HG02938 (cell line): ENCODE measurements at regions not wholly inside any gene's neighbourhood (a gene's known extent, or its start where the extent isn't known, plus 50 kb on each side); places are given as distances from the start of the nearest gene placed in this dataset.

Experiments used
- ATAC-seq: cut with Tn5 transposase; IDR thresholded peaks from one replicate; pipeline ENCODE4 v1.9.1; 2021; ENCODE audit warnings: mild to moderate bottlenecking, moderate library complexity; ENCODE audit not compliant: unreplicated experiment

- no peak for ATAC-seq
Observed at GRCh38 chr4:123904882-123905281, 508.3 kb downstream of the SPRY1 start.

GRCh38 chr4:123913598-123913997 is 517.0 kb downstream of the SPRY1 start:
- ATAC-seq: no peak

GRCh38 chr4:123916821-123917220 is 520.2 kb downstream of the SPRY1 start:
- no peak for ATAC-seq

GRCh38 chr4:123919576-123920098 is 523.0 kb downstream of the SPRY1 start:
- no peak for ATAC-seq

GRCh38 chr4:123921339-123921738 is 524.7 kb downstream of the SPRY1 start:
- ATAC-seq: no peak

GRCh38 chr4:123922847-123923246 is 526.3 kb downstream of the SPRY1 start:
- ATAC-seq: no peak

- ATAC-seq: no peak
Observed at GRCh38 chr4:123924536-123924935, 527.9 kb downstream of the SPRY1 start.

GRCh38 chr4:123929565-123929964 is 533.0 kb downstream of the SPRY1 start:
- no peak for ATAC-seq

- ATAC-seq: no peak
Observed at GRCh38 chr4:123930996-123931395, 534.4 kb downstream of the SPRY1 start.

GRCh38 chr4:123934096-123934495 is 537.5 kb downstream of the SPRY1 start:
- no peak for ATAC-seq

- ATAC-seq: no peak
Observed at GRCh38 chr4:123936621-123937043, 540.0 kb downstream of the SPRY1 start.

GRCh38 chr4:123937581-123937980 is 541.0 kb downstream of the SPRY1 start:
- ATAC-seq: no peak

GRCh38 chr4:123939621-123940020 is 543.0 kb downstream of the SPRY1 start:
- no peak for ATAC-seq

- no peak for ATAC-seq
Observed at GRCh38 chr4:123940604-123941003, 544.0 kb downstream of the SPRY1 start.

GRCh38 chr4:123941306-123941705 is 544.7 kb downstream of the SPRY1 start:
- ATAC-seq: no peak

- no peak for ATAC-seq
Observed at GRCh38 chr4:123943976-123944375, 547.4 kb downstream of the SPRY1 start.

GRCh38 chr4:123945301-123945700 is 548.7 kb downstream of the SPRY1 start:
- no peak for ATAC-seq

GRCh38 chr4:123950530-123950929 is 553.9 kb downstream of the SPRY1 start:
- no peak for ATAC-seq

GRCh38 chr4:123952530-123953274 is 556.1 kb downstream of the SPRY1 start:
- no peak for ATAC-seq

- ATAC-seq: no peak
Observed at GRCh38 chr4:123953566-123953965, 557.0 kb downstream of the SPRY1 start.

- no peak for ATAC-seq
Observed at GRCh38 chr4:123954220-123954619, 557.6 kb downstream of the SPRY1 start.

- no peak for ATAC-seq
Observed at GRCh38 chr4:123955167-123955800, 558.7 kb downstream of the SPRY1 start.
